ENCODE measurements at regions not wholly inside any gene's neighbourhood (a gene's known extent, or its start where the extent isn't known, plus 50 kb on each side); places are given as distances from the start of the nearest gene placed in this dataset.
"Not testable (repeated sequence)": the region's sequence is repeated elsewhere in the genome, so short reads cannot be mapped to it uniquely, and the experiment has no call there.

- DNase-seq: no peak
Measured at GRCh38 chr11:37230865-37231264, 632.8 kb upstream of the RAG2 start.

GRCh38 chr11:37223962-37224361 lies 625.9 kb upstream of the RAG2 start:
- no peak for DNase-seq

GRCh38 chr11:37203006-37203405 lies 605.0 kb upstream of the RAG2 start:
- DNase-seq: no peak

GRCh38 chr11:37199082-37199481 lies 601.0 kb upstream of the RAG2 start:
- DNase-seq: no peak

- no peak for DNase-seq
Measured at GRCh38 chr11:37184326-37184725, 586.3 kb upstream of the RAG2 start.

- no peak for DNase-seq
Measured at GRCh38 chr11:37182031-37182430, 584.0 kb upstream of the RAG2 start.

- DNase-seq: no peak
Measured at GRCh38 chr11:37177721-37178120, 579.7 kb upstream of the RAG2 start.

- no peak for DNase-seq
Measured at GRCh38 chr11:37171451-37171850, 573.4 kb upstream of the RAG2 start.

GRCh38 chr11:37170311-37170710 lies 572.3 kb upstream of the RAG2 start:
- no peak for DNase-seq

- DNase-seq: not testable (repeated sequence)
Measured at GRCh38 chr11:37145434-37145833, 547.4 kb upstream of the RAG2 start.

GRCh38 chr11:37142591-37142990 lies 544.6 kb upstream of the RAG2 start:
- DNase-seq: no peak

- DNase-seq: no peak
Measured at GRCh38 chr11:37141707-37142106, 543.7 kb upstream of the RAG2 start.

- DNase-seq: not testable (repeated sequence)
Measured at GRCh38 chr11:37135606-37136005, 537.6 kb upstream of the RAG2 start.

GRCh38 chr11:37134637-37135036 lies 536.6 kb upstream of the RAG2 start:
- DNase-seq: no peak

GRCh38 chr11:37124384-37124783 lies 526.3 kb upstream of the RAG2 start:
- DNase-seq: no peak

GRCh38 chr11:37115963-37116362 lies 517.9 kb upstream of the RAG2 start:
- DNase-seq: no peak

GRCh38 chr11:37110385-37110784 lies 512.3 kb upstream of the RAG2 start:
- DNase-seq: no peak

- DNase-seq: no peak
Measured at GRCh38 chr11:37109286-37109585, 511.2 kb upstream of the RAG2 start.

- DNase-seq: no peak
Measured at GRCh38 chr11:37108436-37109285, 510.6 kb upstream of the RAG2 start.

- no peak for DNase-seq
Measured at GRCh38 chr11:37107831-37108230, 509.8 kb upstream of the RAG2 start.

- no peak for DNase-seq
Measured at GRCh38 chr11:37107415-37107814, 509.4 kb upstream of the RAG2 start.

GRCh38 chr11:37105427-37105826 lies 507.4 kb upstream of the RAG2 start:
- DNase-seq: no peak

GRCh38 chr11:37104380-37104779 lies 506.3 kb upstream of the RAG2 start:
- DNase-seq: no peak

GRCh38 chr11:37100008-37100407 lies 502.0 kb upstream of the RAG2 start:
- no peak for DNase-seq

GRCh38 chr11:37092487-37092886 lies 494.5 kb upstream of the RAG2 start:
- DNase-seq: no peak

Measured in NCI-H446 treated with DMSO at 0.1 percent for 48 hours (cell line).